HL-60 (cell line): ENCODE measurements at regions not wholly inside any gene's neighbourhood (a gene's known extent, or its start where the extent isn't known, plus 50 kb on each side); places are given as distances from the start of the nearest gene placed in this dataset.

Experiments
- DNase-seq, 2 experiments: peaks; one replicate each; pipeline ENCODE4 v3.0.0-alpha.2; 2010 to 2020; ENCODE audit warnings: low read depth in 1 of 2, low spot score in 1 of 2
- H3K27ac ChIP-seq: fragments of 250-450 bp; sonication (Bioruptor Pico); replicated peaks from 2 replicates; pipeline ENCODE4 v1.5.1; 2020; ENCODE audit warnings: mild to moderate bottlenecking, moderate library complexity
- H3K27me3 ChIP-seq: fragments of 250-450 bp; sonication (Bioruptor Pico); 2 replicates; pipeline ENCODE4 v1.5.1; 2021; ENCODE audit warnings: mild to moderate bottlenecking, moderate library complexity; ENCODE audit not compliant: insufficient read depth, poor library complexity, severe bottlenecking
- H3K4me3 ChIP-seq: replicated peaks from 2 replicates; pipeline ENCODE4 v1.5.1; 2011; ENCODE audit warnings: mild to moderate bottlenecking, control low read depth, low read length; ENCODE audit not compliant: insufficient read depth
- GABPA ChIP-seq: IDR thresholded peaks from 2 replicates; pipeline ENCODE4 v1.6.1; 2012; ENCODE audit warnings: low read depth
- POLR2AphosphoS5 ChIP-seq: IDR thresholded peaks from 2 replicates; pipeline ENCODE4 v1.6.1; 2012; ENCODE audit warnings: low read depth
- SPI1 ChIP-seq: IDR thresholded peaks from 2 replicates; pipeline ENCODE4 v1.6.1; 2012; ENCODE audit warnings: low read depth, mild to moderate bottlenecking, borderline replicate concordance
- TF ChIP-seq, protein P1 (sequence below): IDR thresholded peaks from 2 replicates; pipeline ENCODE4 v1.6.1; 2012; ENCODE audit warnings: low read depth; ENCODE audit not compliant: insufficient replicate concordance
- TF ChIP-seq, protein P2 (sequence below): IDR thresholded peaks from one replicate; pipeline ENCODE4 v1.5.1; 2011; ENCODE audit warnings: low read length, control low read depth, inconsistent platforms; ENCODE audit not compliant: insufficient read depth

DNA sequence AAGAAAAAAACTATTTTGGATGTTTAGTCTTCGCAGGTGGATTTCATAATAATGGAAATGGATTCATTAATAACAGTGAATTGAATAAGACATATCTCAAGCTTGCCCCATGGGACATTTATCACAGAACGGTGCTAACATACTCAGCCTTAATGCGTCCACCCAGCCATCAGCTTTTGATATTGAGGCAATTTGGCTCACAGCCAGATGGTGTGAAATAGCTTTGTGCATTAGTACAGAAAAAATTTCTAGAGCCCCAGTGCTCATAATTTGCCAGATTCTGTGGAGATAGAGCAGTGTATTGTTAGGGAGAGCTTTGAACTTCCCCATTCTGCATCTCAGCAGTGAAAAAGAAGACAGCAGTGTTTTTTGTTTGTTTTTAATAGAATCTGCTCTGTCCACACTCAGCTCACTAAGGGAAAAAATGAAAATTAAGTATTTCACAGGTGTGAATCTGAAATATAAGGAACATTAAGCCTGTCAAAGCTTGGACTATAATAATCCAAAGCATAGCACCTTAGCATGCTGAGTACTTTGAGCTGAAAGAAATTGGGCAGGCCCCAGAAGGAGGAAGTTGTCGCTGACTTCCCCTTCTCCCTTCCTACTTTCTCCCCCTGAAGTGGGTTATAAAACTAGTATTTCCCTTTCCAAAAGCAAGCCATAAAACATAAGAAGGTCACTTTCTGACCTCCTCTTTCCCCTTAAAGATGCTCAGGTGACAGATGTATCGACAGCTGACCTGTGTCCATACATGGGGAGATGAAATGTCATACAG is 295.8 kb downstream of the MAGEB5 start:
- peak overlapping the region; percentile 61 for H3K27ac ChIP-seq
- H3K27me3 ChIP-seq, result no peaks in the 10 kb centered on the region
- peak in 1 of 2 experiments; percentile 73 for DNase-seq
- TF ChIP-seq, protein P1, sequence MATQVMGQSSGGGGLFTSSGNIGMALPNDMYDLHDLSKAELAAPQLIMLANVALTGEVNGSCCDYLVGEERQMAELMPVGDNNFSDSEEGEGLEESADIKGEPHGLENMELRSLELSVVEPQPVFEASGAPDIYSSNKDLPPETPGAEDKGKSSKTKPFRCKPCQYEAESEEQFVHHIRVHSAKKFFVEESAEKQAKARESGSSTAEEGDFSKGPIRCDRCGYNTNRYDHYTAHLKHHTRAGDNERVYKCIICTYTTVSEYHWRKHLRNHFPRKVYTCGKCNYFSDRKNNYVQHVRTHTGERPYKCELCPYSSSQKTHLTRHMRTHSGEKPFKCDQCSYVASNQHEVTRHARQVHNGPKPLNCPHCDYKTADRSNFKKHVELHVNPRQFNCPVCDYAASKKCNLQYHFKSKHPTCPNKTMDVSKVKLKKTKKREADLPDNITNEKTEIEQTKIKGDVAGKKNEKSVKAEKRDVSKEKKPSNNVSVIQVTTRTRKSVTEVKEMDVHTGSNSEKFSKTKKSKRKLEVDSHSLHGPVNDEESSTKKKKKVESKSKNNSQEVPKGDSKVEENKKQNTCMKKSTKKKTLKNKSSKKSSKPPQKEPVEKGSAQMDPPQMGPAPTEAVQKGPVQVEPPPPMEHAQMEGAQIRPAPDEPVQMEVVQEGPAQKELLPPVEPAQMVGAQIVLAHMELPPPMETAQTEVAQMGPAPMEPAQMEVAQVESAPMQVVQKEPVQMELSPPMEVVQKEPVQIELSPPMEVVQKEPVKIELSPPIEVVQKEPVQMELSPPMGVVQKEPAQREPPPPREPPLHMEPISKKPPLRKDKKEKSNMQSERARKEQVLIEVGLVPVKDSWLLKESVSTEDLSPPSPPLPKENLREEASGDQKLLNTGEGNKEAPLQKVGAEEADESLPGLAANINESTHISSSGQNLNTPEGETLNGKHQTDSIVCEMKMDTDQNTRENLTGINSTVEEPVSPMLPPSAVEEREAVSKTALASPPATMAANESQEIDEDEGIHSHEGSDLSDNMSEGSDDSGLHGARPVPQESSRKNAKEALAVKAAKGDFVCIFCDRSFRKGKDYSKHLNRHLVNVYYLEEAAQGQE, result no peak
- TF ChIP-seq SPI1 (peak; percentile 84), POLR2AphosphoS5 (no peak), GABPA (no peak)
- TF ChIP-seq, protein P2, sequence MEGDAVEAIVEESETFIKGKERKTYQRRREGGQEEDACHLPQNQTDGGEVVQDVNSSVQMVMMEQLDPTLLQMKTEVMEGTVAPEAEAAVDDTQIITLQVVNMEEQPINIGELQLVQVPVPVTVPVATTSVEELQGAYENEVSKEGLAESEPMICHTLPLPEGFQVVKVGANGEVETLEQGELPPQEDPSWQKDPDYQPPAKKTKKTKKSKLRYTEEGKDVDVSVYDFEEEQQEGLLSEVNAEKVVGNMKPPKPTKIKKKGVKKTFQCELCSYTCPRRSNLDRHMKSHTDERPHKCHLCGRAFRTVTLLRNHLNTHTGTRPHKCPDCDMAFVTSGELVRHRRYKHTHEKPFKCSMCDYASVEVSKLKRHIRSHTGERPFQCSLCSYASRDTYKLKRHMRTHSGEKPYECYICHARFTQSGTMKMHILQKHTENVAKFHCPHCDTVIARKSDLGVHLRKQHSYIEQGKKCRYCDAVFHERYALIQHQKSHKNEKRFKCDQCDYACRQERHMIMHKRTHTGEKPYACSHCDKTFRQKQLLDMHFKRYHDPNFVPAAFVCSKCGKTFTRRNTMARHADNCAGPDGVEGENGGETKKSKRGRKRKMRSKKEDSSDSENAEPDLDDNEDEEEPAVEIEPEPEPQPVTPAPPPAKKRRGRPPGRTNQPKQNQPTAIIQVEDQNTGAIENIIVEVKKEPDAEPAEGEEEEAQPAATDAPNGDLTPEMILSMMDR, result no peak
- no peak overlapping the region for H3K4me3 ChIP-seq

- no peak for DNase-seq
- H3K27me3 ChIP-seq, result no peaks in the 10 kb centered on the region
- TF ChIP-seq, protein P1, result no peak
- TF ChIP-seq, protein P2, result no peak
- TF ChIP-seq SPI1 (no peak), POLR2AphosphoS5 (no peak), GABPA (no peak)
- H3K27ac ChIP-seq, result no peak overlapping the region
- no peak overlapping the region for H3K4me3 ChIP-seq
Observed at GRCh38 chrX:26470941-26471340, 255.0 kb downstream of the MAGEB5 start.

DNA sequence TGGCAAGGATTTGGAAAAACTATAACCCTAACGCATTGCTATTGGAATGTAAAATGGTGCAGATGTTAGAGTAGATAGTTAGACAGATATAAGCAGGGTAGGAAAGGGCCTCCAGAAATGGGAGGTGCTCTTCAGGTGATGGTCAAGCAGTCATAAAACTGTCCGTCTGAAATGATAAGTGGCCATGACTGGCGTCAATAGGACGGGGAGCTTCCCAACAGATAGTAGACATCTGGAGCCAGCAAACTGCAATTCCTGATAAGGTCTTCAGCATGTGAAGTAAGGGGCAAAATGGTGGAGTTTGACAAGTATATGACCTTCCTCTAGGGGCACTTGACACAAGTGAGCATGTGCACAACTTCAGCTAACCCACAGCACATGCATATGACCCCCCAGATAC is 250.4 kb downstream of the MAGEB5 start:
- Histone ChIP-seq H3K27me3 (no peaks in the 10 kb centered on the region), H3K4me3 (no peak overlapping the region), H3K27ac (no peak overlapping the region)
- no peak for DNase-seq
- TF ChIP-seq, protein P1, result no peak
- TF ChIP-seq POLR2AphosphoS5 (no peak), GABPA (no peak), SPI1 (no peak)
- TF ChIP-seq, protein P2, result no peak
